ENCODE measurements at regions not wholly inside any gene's neighbourhood (a gene's known extent, or its start where the extent isn't known, plus 50 kb on each side); places are given as distances from the start of the nearest gene placed in this dataset.

DNA sequence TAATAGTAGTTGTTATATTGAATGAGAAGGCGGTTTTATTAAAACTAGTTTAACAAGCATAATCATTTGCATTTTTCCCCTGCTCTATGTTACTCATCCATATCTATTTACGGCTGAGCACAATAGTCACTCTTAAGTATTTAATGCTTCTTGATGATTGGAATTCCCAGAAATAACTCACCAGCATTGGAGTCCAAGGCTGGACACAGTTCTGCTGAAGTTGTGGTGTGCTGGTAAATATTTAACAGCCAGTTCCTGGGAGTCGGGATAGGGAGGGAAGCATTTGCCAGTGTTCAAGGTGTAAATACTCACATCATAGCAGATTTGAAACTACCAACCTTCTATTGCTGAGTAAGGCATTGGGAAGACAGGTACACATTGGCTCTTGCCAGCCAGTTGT is 315.1 kb downstream of the MTX2 start:
- intact Hi-C loops (cut with micrococcal nuclease) = no loop called here
- Mint-ChIP-seq H3K9me3 (no peaks in the 10 kb centered on the region), H3K27me3 (ENCODE audit: low read depth) (peaks cover 22% of the 10 kb centered on the region), H3K4me1 (ENCODE audit: low read depth) (no peaks in the 10 kb centered on the region), H3K27ac (no peak overlapping the region), H3K36me3 (ENCODE audit: low read depth) (no peaks in the 10 kb centered on the region), H3K4me3 (ENCODE audit: low read depth) (no peak overlapping the region)
- DNase-seq (ENCODE audit: low spot score) = no peak

DNA sequence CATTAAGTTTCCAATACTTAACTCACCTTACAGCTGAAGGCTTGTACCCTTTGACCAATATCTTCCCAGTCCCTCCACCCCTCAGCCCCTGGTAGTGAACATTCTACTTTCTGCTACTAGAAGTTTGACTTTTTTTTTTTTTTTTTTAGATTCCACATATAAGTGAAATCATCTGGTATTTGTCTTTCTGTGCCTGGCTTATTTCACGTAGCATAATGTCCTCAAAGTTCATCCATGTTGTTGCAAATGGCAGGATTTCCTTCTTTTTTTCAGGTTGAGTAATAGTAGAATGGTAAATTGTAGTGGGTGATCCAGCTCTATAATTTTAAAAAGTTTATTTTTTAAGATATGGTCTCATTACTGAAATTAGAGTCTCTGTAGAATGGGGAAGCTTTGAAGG is 316.0 kb downstream of the MTX2 start:
- Mint-ChIP-seq H3K4me3 (ENCODE audit: low read depth) (no peak overlapping the region), H3K9me3 (no peaks in the 10 kb centered on the region), H3K27ac (no peak overlapping the region), H3K27me3 (ENCODE audit: low read depth) (peaks cover 22% of the 10 kb centered on the region), H3K36me3 (ENCODE audit: low read depth) (no peaks in the 10 kb centered on the region), H3K4me1 (ENCODE audit: low read depth) (no peaks in the 10 kb centered on the region)
- no peak for DNase-seq (ENCODE audit: low spot score)
- intact Hi-C loops (cut with micrococcal nuclease) = no loop called here

GRCh38 chr2:176585791-176586190 is 316.5 kb downstream of the MTX2 start:
- peaks cover 22% of the 10 kb centered on the region for H3K27me3 Mint-ChIP-seq (ENCODE audit: low read depth)

GRCh38 chr2:176589287-176589686 is 320.0 kb downstream of the MTX2 start:
- H3K4me3 Mint-ChIP-seq (ENCODE audit: low read depth) = no peak overlapping the region
- H3K4me1 Mint-ChIP-seq (ENCODE audit: low read depth) = no peaks in the 10 kb centered on the region
- H3K27me3 Mint-ChIP-seq (ENCODE audit: low read depth) = peaks cover 12% of the 10 kb centered on the region
- intact Hi-C loops (cut with micrococcal nuclease) = no loop called here
- no peak for DNase-seq (ENCODE audit: low spot score)
- H3K27ac Mint-ChIP-seq = no peak overlapping the region
- no peaks in the 10 kb centered on the region for H3K36me3 Mint-ChIP-seq (ENCODE audit: low read depth)
- no peaks in the 10 kb centered on the region for H3K9me3 Mint-ChIP-seq

More at GRCh38 chr2:176585791-176586190, 316.5 kb downstream of the MTX2 start:
- H3K4me3 Mint-ChIP-seq (ENCODE audit: low read depth) = no peak overlapping the region
- H3K27ac Mint-ChIP-seq = no peak overlapping the region
- H3K9me3 Mint-ChIP-seq = no peaks in the 10 kb centered on the region
- intact Hi-C loops (cut with micrococcal nuclease) = no loop called here
- no peak for DNase-seq (ENCODE audit: low spot score)
- H3K4me1 Mint-ChIP-seq (ENCODE audit: low read depth) = no peaks in the 10 kb centered on the region
- H3K36me3 Mint-ChIP-seq (ENCODE audit: low read depth) = no peaks in the 10 kb centered on the region

DNA sequence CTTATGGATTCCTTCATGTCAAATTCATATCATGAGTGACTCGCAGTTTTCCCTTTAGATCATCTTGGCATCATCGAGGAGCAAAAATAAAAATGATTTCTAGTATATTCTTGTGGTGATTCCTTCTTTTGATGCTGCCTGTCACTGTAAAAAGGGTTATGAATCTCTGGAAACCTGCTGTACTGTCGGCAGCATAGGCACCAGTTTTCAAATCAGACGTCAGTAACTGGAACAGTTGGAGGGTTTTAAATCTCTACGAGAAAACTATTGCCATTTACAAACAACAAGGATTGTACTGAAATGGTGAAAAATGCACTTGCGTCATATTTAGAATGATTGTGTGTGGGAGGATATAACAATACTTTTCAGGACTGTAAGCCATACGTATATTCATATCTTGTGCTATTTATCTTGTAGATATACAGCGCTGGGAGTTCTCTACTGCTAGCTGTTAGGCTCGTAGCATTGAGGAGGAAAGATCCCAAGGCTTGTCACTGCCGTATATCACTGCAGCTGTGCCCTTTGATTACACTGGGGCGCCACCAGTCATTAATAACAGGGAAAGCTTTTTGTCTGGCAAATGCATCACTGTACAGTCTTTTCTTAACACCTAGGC is 320.7 kb downstream of the MTX2 start:
- Mint-ChIP-seq H3K27ac (no peak overlapping the region), H3K4me3 (ENCODE audit: low read depth) (no peak overlapping the region), H3K36me3 (ENCODE audit: low read depth) (no peaks in the 10 kb centered on the region), H3K4me1 (ENCODE audit: low read depth) (no peaks in the 10 kb centered on the region), H3K9me3 (no peaks in the 10 kb centered on the region), H3K27me3 (ENCODE audit: low read depth) (peaks cover 13% of the 10 kb centered on the region)
- intact Hi-C loops (cut with micrococcal nuclease) = no loop called here
- DNase-seq (ENCODE audit: low spot score) = no peak

GRCh38 chr2:176592216-176592615 is 323.0 kb downstream of the MTX2 start:
- Mint-ChIP-seq H3K27me3 (ENCODE audit: low read depth) (peaks cover 9% of the 10 kb centered on the region), H3K4me1 (ENCODE audit: low read depth) (no peaks in the 10 kb centered on the region), H3K36me3 (ENCODE audit: low read depth) (no peaks in the 10 kb centered on the region), H3K27ac (no peak overlapping the region), H3K9me3 (no peaks in the 10 kb centered on the region), H3K4me3 (ENCODE audit: low read depth) (no peak overlapping the region)
- intact Hi-C loops (cut with micrococcal nuclease) = no loop called here
- DNase-seq (ENCODE audit: low spot score) = no peak

DNA sequence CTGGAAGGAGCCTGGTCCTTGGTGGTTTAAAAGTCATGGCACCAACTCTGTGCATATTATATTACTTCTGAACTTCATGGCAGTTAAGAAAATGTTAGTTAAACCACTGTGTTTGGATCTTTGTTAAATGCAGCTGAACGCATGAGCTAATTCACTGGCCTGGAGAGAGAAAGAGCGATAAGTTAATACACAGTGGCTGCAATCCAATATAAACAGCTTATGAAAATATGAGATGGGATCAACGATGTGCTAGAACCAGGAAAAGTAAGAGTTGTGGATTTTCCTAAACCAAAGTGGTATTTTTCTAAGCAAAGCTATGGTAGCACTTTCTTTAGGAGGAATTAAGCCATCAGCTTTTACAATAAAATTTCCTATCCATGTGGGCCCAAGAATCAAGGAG is 326.7 kb downstream of the MTX2 start:
- Mint-ChIP-seq H3K4me3 (ENCODE audit: low read depth) (no peak overlapping the region), H3K9me3 (no peaks in the 10 kb centered on the region), H3K27ac (no peak overlapping the region), H3K27me3 (ENCODE audit: low read depth) (peaks cover 19% of the 10 kb centered on the region), H3K36me3 (ENCODE audit: low read depth) (no peaks in the 10 kb centered on the region), H3K4me1 (ENCODE audit: low read depth) (peaks cover 1% of the 10 kb centered on the region)
- intact Hi-C loops (cut with micrococcal nuclease) = no loop called here
- no peak for DNase-seq (ENCODE audit: low spot score)

- H3K4me1 Mint-ChIP-seq (ENCODE audit: low read depth) = peaks cover 1% of the 10 kb centered on the region
- no peak for DNase-seq (ENCODE audit: low spot score)
- peaks cover 23% of the 10 kb centered on the region for H3K27me3 Mint-ChIP-seq (ENCODE audit: low read depth)
- intact Hi-C loops (cut with micrococcal nuclease) = no loop called here
- H3K36me3 Mint-ChIP-seq (ENCODE audit: low read depth) = no peaks in the 10 kb centered on the region
- H3K9me3 Mint-ChIP-seq = no peaks in the 10 kb centered on the region
- H3K27ac Mint-ChIP-seq = no peak overlapping the region
- no peak overlapping the region for H3K4me3 Mint-ChIP-seq (ENCODE audit: low read depth)
Observed at GRCh38 chr2:176597916-176598315, 328.7 kb downstream of the MTX2 start.

- Mint-ChIP-seq H3K27ac (no peak overlapping the region), H3K4me1 (ENCODE audit: low read depth) (peaks cover 1% of the 10 kb centered on the region), H3K27me3 (ENCODE audit: low read depth) (peaks cover 22% of the 10 kb centered on the region), H3K36me3 (ENCODE audit: low read depth) (no peaks in the 10 kb centered on the region), H3K4me3 (ENCODE audit: low read depth) (no peak overlapping the region), H3K9me3 (no peaks in the 10 kb centered on the region)
- intact Hi-C loops (cut with micrococcal nuclease) = no loop called here
- DNase-seq (ENCODE audit: low spot score) = no peak
Observed at GRCh38 chr2:176598351-176598750, 329.1 kb downstream of the MTX2 start.

DNA sequence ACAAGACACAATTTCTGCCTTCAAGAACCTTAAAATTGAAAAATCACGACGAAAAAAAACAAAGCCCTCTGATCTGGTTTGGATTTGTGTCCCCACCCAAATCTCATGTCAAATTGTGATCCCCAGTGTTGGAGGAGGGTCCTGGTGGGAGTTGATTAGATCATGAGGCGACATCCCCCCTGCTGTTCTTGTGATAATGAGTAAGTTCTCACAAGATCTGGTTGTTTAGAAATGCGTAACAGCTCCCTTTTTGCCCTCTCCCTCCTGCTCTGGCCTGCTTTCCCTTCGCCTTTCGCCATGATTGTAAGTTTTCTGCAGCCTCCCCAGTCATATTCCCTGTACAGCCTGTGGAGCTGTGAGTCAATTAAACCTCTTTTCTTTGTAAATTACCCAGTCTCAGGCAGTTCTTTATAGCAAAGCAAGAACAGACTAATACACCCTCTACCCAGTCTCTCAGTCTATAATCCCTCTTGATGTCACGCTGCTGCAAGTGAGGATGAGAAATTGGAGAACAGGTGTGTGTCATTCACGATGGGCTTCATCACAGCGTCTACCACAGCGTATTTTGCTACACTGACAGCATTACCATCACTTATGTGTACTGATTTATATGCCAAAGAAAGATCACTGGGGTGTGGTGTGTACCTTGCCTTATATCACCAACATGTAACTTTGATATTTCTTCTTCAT is 330.7 kb downstream of the MTX2 start:
- no peaks in the 10 kb centered on the region for H3K9me3 Mint-ChIP-seq
- intact Hi-C loops (cut with micrococcal nuclease) = no loop called here
- DNase-seq (ENCODE audit: low spot score) = no peak
- peaks cover 1% of the 10 kb centered on the region for H3K4me1 Mint-ChIP-seq (ENCODE audit: low read depth)
- H3K4me3 Mint-ChIP-seq (ENCODE audit: low read depth) = no peak overlapping the region
- peaks cover 21% of the 10 kb centered on the region for H3K27me3 Mint-ChIP-seq (ENCODE audit: low read depth)
- no peak overlapping the region for H3K27ac Mint-ChIP-seq
- H3K36me3 Mint-ChIP-seq (ENCODE audit: low read depth) = no peaks in the 10 kb centered on the region

DNA sequence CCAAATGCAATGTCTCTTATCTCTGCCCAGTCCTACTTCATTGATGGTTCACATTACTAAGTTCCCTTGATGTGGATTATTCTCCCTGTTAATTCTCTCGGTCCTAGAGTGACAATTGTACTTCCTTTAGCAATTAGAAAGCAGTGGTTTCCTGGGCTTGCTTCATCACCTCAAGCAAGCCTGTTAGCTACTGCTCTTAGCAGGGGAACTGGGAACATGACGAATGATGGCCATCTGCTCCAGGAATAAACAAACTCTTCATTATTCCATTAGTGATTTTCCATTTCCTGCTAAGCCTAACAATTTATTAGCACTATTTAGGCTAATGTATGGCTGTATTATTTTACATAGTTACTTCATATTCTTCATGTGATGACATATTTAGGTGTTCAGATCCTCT is 331.8 kb downstream of the MTX2 start:
- H3K9me3 Mint-ChIP-seq = no peaks in the 10 kb centered on the region
- no peak for DNase-seq (ENCODE audit: low spot score)
- peaks cover 18% of the 10 kb centered on the region for H3K27me3 Mint-ChIP-seq (ENCODE audit: low read depth)
- no peaks in the 10 kb centered on the region for H3K36me3 Mint-ChIP-seq (ENCODE audit: low read depth)
- H3K4me3 Mint-ChIP-seq (ENCODE audit: low read depth) = no peak overlapping the region
- intact Hi-C loops (cut with micrococcal nuclease) = no loop called here
- peaks cover 1% of the 10 kb centered on the region for H3K4me1 Mint-ChIP-seq (ENCODE audit: low read depth)
- H3K27ac Mint-ChIP-seq = no peak overlapping the region

DNA sequence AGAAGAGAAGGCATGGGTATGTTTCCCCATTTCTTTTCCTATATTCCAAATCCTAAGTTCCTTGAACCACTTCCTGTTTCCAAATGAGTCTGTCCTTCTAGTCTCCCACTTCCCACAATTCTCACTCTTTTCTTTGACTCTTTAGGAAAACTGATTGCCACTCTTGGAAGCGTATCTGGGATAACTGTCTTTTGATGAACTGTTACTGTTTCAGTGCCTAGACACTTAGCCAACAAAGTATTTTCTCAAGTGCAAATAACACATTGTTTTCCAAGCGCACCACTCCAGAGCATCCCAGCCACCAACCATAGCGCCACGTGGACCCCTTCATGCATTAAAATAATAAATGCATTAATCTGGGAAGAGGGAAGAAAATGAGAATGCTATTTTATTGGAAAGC is 342.8 kb downstream of the MTX2 start:
- Mint-ChIP-seq H3K36me3 (ENCODE audit: low read depth) (no peaks in the 10 kb centered on the region), H3K4me1 (ENCODE audit: low read depth) (no peaks in the 10 kb centered on the region), H3K27ac (no peak overlapping the region), H3K4me3 (ENCODE audit: low read depth) (no peak overlapping the region), H3K9me3 (no peaks in the 10 kb centered on the region), H3K27me3 (ENCODE audit: low read depth) (peaks cover 21% of the 10 kb centered on the region)
- intact Hi-C loops (cut with micrococcal nuclease) = no loop called here
- DNase-seq (ENCODE audit: low spot score) = no peak

DNA sequence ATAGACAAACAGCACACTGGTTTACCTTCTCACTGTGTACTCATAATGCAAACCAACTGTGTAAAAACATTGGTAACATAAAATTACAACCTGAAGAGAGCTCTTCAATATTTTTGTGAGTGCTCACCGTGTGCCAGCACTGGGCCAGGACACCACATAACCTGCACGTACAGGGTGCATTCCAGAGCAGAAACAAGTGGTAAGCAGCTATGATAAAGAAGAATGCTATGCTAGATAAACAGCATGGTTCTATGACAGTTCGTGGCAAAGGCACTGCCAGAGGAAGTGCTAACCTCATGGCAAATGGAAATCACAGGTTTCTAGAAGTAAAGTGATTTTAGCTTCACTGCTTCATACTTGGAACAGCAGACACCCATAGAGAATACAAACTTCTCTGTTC is 343.5 kb downstream of the MTX2 start:
- no peaks in the 10 kb centered on the region for H3K36me3 Mint-ChIP-seq (ENCODE audit: low read depth)
- intact Hi-C loops (cut with micrococcal nuclease) = no loop called here
- peaks cover 18% of the 10 kb centered on the region for H3K27me3 Mint-ChIP-seq (ENCODE audit: low read depth)
- H3K9me3 Mint-ChIP-seq = no peaks in the 10 kb centered on the region
- H3K4me3 Mint-ChIP-seq (ENCODE audit: low read depth) = no peak overlapping the region
- no peak overlapping the region for H3K27ac Mint-ChIP-seq
- no peak for DNase-seq (ENCODE audit: low spot score)
- H3K4me1 Mint-ChIP-seq (ENCODE audit: low read depth) = no peaks in the 10 kb centered on the region
